LHCN-M2 (cell line): ENCODE measurements at regions not wholly inside any gene's neighbourhood (a gene's known extent, or its start where the extent isn't known, plus 50 kb on each side); places are given as distances from the start of the nearest gene placed in this dataset.
"Not testable (repeated sequence)": the region's sequence is repeated elsewhere in the genome, so short reads cannot be mapped to it uniquely, and the experiment has no call there.

Experiments
- DNase-seq: peaks from one replicate; pipeline ENCODE4 v3.0.0-alpha.2; 2012; ENCODE audit warnings: low read depth

DNA sequence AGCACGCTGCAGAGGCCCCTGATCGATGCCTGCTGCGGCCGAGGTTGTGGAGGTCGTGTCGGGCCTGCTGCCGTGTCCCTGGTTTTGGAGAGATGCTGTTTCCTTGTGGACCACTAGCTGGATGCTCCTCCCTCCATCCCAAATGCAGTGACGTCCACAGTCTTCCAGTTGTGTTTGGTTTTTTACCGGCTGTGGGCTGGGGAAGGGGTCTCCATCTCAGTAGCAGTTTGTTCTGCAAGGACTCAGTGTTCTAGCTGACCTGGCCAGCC, 143.0 kb upstream of the SHH start:
- no peak for DNase-seq

DNA sequence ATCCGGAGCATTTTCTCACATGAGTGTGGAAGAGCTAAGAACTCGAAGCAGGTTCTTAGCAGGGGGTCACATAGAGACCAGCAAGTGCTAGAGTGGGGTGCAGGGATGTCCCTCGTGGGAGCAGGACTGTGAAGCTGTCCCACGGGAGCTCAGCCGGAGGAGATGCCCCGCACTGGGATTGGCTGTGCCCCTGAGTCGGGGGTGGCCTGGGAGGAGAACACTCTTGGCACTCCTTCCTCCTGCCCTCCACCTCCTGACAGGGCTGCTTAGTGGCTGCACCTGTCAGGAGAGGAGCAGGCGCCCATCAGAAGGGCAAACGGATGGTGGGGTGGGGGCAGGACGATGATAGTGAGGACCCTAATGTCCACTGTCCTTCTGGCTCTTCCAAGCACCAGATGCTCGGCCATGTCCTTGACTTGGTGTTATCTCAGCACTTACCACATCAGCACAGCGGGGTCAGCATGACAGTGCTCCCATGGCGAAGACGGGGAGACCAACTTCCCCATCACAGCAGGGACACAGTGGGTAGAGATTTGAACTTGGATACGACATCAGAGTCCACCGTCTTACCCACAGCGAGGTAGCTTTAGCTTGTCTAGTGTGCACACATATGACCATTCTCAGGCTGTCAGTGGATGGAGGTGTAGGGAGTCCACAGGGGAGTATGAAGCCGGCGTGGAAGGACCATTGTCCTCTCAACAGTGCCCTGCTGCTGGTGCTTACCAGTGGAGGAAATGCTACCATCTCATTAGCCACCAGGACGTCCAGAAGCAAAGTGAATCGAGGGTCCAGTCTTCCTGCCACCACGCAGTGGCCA, 142.5 kb upstream of the SHH start:
- no peak for DNase-seq

DNA sequence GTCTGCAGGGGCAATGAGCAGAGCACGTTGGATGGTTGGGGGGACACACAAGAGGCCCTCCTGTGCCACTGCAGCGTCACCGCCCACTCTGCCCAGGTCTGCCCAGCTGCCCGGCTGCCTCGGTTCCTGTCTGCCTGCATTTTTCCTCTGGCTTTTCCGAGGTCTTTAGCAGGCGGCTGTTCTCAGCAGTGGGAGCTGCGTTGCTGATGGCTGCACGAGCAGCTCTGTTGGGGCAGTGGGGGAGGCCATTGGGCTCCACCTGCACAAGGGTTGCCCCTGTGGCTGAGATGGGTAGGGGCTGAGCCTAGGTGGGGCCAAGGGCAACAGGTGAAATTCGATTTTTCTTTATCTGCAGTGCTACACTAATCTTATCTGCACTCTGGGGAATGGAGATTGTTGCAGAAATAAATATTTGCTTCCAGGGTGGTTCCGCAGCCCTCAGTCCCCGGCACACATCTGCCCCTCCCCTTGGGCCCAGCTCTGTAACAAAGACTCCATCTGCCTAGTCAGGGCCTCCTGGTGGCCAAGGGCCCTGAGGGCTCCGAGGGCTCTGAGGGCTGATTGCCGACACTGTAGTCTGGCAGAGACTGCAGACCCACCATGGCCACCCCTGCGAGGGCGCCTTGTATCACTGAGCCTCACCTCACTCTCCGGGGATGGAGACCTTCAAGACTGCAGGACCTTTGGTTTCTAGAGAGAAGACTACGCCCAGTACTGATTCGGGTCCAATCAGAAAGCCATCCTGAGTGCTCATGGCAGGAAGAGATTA, 141.7 kb upstream of the SHH start:
- DNase-seq, result no peak

DNA sequence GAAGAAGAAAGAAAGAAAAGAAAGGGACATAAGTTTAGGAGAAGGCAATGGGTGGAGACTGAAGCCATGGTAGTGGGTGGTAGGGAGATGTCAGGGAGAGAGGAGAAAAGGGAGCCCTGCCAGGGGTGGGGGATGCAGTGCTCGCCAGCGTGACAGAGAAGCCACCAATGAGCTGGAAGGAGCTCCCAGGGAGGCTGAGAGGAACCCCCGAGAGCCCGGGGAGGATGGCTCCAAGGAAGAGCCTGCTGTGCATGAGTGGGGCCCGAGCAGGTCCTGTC, 141.2 kb upstream of the SHH start:
- DNase-seq, result no peak

DNA sequence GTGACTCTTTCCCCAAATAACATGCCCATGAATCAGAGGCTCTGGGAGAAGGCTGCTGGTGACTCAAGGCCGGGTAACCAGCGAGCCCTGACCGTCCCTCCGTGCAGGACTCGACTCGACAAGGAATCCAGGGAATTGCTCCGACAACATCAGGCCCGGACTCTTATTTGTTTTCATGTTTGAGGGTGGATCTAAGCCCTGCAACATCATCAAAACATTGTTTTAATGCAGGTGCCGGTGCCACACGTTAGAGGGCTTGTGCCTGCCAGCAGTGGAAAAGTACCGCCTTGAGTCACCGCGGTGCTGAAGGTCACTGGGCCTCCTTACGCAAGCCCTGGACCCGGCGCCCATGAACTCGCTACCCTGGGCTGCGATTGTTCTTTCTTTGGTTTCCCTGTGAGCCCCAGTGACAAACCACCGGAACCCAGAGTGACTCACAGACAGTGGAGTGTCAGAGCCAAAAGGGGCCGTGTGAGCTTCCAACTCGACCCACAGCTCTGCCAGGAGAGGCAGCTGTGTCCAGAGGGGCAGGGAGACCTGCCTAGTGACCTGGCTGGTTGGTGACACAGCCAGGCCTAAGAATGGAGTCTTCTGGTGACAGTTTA, 139.4 kb upstream of the SHH start:
- DNase-seq, result peak; percentile 98

DNA sequence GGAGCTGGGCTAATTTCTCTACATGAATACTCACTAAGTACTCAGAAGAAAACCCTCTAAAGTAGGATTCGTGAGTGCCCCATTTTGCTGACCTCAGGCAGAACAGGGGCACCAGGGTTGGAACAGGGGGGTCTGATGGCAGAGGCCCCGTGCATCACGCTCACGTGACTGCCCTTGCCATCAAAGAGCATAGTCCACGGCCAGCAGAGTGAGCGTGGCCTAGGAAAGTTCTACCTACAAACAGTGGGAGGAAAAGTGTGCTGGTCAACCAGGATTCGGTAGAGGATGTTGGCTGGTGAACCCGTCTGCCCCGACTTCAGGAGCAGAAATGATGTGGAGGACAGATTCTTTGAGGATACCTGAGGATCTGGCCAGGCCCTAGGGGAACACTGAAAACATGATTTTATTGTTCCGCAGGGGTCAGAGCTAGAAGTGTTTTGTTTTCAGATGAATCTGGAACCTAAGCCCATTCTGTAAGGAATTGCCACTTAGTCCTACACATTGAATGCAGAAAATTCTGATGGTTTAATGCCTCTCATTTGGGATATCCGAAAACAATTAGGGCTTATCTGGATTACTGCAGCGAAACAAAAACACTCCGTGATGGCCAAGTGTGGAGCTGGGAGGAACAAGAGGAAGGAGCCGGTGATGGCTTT, 138.8 kb upstream of the SHH start:
- no peak for DNase-seq

DNA sequence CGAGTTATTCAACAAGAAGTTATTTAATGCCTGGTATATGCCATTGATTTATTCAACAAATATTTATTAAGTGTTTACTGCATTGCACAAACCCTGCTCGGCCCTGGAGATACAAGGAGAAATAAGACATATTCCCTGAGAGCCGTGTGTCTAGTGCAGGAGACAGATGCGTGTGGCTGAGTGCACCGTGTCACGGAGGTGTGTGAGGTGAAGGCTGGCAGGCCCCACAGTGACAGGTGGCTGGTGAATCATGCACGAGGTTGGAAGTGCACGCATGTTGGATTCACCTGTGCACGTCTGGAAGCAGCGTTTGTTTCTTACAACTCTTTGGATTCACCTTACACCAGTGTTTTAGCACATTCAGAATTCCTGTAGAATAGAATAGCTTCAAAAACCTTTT, 136.6 kb upstream of the SHH start:
- DNase-seq, result no peak

DNA sequence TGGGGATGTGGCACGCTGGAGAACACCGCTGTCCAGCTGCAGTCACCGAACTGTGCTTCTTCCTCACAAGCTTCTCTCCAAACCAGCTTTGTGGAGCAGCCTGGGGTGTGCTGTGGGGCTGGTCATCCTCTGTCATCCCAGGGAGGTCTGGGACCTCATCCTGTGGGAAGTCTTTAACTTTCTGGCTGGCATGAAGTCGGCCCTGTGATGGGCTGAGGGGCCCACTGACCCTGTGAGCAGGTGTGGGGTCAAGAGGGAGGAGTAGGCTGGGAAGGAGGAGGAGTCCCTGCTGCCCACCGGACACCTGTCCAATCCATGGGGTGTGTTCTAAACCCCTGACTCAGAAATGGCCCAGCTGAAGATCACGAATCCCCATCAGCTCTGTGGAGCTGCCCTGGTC, 136.2 kb upstream of the SHH start:
- no peak for DNase-seq

DNA sequence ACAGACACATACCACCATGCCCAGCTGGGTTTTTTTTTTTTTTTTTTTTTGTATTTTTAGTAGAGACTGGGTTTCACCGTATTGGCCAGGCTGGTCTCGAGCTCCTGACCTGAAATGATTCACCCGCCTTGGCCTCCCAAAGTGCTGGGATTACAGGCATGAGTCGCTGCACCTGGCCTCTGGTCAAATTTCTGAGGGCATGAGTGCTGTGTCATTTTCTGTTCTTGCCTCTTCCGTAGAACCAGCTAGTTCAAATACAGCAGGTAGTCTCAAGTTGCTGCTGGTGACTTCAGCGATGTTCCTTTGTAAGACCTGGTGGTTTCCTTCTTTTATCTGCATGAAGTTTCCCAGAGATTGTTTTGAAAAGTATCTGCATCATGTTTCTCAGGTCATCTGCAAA, 134.8 kb upstream of the SHH start:
- peak; percentile 96 for DNase-seq

DNA sequence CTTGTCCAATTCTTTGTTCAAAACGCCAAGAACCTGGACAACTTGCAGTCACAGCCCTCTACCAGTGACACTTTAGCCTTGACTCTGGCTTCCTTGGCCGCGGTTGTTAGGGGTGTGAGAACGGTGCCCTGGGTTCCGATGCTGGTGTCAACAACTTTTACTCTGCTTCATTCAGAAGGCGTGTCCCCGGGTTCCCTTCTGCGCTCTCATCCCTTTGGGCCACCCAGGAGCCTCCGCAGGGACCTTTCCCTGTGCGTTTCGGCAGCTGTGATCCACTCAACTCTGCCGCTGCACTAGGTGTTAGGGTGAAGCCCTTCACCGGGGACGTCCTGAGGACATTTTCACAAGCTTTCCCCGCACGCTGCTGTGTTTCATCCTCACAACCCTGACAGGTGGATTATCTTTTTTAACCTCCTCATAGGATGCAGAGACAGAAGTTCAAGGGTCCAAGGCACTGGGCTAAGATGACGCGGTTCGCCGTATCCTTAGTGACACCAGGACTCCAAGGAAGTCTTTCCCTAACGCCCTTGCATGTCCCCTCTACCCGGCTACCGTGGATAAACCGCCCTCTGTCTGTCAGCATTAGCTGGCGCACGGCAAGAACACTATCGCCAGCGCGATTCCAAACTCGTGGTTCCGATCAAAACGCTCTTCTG, 133.5 kb upstream of the SHH start:
- DNase-seq, result no peak

DNA sequence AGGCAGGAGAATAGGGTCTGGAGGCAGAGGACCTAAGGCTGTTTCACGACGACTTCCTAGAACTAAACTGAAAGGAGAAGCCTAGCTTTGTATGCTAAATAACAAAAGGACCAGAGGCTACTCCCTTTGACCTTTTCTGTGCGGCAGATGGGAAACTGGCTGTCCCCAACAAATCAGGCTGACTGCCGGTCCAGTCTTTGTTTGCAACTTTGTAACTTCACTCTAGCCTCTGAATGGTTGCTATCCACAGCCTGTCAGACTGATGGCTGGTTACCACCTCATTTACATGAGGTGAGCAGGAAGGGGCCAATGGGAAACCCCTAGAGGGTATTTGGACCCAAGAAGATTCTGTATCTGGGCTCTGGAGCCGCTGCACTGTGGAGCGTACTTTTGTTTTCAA, 132.6 kb upstream of the SHH start:
- no peak for DNase-seq

DNA sequence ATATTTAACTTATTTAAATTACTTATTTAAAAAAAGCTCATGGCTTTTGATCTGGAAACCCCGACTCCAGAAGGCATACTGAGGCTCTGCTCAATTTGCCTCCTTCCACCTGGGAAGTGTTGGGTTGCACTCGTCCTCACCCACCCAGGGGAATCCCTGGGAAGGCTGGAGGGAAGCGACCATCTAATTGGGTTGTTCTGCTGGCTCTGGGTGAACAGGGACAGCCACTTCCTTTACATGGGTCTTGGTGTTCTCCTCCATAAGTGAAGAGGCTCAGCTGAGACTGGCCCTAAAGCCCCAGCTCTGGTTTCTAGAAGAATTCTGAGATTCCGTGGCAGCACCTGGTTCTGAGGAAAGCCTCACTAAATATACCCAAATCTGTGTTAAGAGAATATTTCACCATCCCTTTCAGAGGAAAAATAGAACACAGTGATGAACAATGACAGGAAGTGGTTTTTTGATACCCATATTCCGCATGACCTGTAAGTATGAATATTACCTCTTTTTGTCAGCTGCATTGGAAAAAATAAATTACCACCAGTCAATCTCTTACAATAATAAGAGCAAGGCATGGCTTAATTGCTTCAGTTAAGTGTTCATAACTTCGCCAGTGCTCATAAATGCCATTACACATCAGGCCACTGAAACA, 131.1 kb upstream of the SHH start:
- no peak for DNase-seq

DNA sequence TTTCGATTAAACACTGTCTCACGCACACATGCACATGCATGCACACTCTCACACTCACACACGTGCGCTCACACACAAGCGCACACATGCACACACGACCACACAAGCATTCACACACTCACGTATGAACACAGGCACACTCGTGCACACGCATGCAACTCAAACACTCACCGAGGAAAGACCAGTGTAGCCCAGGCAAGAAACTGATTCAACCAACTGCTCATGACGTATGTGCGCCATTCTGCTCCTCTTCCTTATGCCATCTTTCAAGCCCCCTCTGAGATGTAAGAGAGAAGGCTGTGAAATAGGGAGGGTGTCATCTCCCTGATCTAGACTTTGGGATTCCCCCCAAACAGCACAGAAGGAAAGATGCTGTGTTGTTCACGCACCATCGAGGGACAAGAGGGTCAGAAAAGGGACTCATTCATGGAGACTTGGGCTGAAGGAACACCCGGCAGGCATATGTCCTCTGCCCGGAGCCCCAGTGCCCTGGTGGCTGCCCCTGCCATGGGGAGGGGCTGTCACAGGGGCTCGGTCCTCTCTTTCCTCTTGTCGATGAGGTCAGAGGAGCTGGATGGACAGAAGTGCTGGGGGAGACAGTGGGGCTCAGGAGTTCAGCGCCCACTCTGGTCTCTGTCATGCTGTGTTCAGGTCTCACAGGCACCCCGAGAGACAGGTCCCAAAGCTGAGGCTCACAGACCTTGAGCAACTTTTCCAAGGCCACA, 130.1 kb upstream of the SHH start:
- DNase-seq, result no peak

DNA sequence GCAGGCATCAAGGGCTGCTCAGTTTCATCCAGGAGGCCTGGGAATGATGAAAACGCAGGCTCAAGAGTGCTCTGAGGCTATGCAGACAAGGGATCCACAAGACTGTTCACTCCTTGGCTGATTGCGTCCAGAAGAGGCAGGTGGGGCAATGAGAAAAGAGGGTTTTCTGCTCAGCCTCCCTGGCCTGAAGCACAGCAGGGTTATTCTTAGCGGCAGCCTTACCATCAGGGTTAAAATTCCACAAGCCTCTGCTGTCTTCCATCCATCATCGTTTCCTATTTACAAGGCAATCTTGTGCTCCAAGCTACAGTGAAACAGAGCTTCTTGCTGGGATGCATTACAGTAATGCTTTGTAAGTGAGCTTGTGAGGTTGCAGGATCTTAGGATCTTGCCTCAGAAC, 129.4 kb upstream of the SHH start:
- DNase-seq, result no peak

DNA sequence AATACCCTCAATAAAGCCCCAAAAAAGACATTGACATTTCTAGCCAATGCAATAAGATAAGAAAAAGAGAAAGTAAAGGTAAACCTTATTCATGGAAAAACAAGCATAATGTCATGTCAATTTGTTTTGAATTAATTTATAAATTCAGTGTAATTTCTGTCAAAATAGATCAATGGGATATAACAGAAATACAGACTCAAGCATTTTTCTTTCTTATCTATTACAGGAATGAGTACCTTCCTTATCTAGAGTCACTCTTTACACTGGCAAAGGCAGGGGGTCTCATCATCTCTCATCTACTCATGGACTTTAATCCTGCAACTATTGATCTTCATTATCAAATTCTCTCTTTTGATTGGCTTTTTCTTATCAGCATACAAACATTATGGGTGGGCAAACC, 127.1 kb upstream of the SHH start:
- DNase-seq, result no peak

DNA sequence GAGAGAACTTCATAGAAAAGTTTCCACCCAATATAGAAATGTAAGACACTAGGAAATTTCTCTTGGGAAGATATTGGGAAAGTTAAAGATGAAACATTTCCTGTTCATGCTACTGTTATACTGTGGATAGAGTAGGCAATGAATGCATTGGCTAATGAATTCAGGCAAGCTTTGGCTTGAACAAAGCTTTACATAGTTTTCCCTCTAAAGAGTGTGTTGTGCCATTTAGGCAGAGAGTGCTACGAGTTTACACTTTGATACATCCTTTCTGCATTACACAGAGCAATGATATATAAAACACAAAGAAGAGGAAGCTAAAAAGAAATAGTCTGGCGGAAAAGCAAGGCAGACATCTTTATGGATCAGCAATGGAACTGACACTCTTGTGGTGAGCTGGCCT, 125.9 kb upstream of the SHH start:
- no peak for DNase-seq

DNA sequence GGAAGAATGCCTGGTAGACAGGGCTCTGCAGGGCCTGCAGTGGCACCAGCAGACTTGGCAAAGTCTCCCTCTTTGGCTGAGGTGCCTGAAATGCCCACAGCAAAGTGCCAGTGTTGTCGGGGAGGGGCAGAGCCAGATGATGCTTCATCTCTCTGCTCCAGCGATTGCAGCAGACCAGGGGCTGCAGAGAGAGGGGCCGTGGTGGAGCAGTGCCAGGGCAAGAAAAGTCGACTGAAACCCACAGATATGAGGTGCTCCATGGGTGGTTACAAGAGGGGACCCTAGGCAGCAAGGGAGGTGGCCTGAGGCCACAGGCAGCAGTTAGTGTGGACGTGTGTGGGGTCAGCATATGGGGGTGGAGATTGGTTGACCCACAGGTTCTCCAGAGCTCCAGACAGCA, 123.5 kb upstream of the SHH start:
- DNase-seq, result no peak

DNA sequence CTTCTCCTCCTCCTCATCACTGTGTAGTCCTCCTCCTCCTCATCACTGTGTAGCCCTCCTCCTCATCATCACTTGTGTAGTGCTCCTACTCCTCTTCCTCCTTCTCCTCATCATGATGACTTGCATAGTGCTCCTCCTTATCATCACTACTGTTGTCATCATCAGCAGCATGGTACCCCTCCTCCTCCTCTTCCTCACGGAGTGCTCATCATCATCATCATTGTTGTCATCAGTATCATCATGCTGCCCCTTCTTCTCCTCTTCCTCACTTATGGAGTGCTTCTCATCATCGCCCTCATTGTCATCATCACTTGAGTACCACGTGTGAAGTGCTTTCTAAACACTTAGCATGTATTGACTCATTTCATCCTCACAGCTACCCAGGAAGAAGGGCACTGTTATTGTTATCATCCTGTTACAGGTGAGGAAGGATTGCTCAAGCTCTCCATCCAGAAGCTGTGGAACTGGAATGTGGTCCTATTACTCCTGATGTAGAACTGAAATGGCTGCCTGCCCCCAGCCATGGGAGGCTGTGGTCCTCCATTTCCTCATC, 122.8 kb upstream of the SHH start:
- no peak for DNase-seq

DNA sequence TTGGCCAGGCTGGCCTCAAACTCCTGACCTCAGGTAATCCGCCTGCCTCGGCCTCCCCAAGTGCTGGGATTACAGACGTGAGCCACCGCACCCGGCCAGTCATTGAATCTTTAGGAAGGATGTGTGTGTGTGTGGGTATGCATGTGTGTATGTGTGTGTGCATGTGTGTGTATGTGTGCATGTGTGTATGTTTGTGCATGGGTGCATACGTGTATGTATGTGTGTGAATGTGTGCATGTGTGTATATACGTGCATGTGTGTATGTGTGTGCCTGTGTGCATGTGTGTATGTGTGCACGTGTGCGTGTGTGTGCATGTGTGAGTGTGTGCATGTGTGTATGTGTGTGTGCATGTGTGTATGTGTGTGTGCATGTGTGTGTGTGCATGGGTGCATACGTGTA, 120.1 kb upstream of the SHH start:
- not testable (repeated sequence) for DNase-seq

DNA sequence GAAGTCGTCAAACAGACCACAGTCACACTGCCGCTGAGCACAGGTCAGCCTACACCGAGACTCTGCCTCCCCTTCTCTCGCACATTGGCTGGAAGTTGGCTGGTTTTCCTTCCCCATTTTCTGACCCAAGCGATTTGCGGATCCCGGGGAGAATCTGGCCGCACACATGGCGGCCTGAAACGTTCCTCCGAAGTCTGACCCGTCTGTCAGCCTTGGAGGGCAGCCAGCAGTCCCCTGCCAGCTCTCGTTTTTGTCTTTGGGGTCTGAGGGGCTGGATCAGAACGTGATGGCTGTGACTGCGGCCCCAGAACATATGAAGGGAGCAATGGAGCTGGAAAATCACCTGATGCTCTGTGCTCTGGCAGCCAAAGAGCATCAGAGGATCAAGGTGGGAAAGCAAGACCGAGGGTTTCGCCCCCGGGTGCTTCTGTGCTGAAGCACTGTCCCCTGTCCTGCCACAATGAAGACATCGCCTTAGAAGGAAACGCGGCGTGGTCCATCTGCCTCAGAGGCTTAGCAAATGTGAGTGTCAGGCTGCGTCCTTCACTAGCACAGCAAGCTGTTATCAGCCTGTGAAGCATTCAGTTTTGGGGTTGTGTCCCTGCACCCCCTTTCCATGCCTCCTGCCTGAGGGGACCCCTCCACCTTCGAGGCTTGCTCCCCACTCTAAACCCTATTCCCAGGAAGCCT, 119.3 kb upstream of the SHH start:
- DNase-seq, result no peak
